ENCODE measurements at regions not wholly inside any gene's neighbourhood (a gene's known extent, or its start where the extent isn't known, plus 50 kb on each side); places are given as distances from the start of the nearest gene placed in this dataset.

- H3K4me2 ChIP-seq (ENCODE audit: insufficient read depth, low read length), result no peak overlapping the region
- H3K9me1 ChIP-seq (ENCODE audit: control insufficient read depth, insufficient read depth, low read length), result no peaks in the 10 kb centered on the region
- H2AFZ ChIP-seq (ENCODE audit: low read depth, low read length), result no peak overlapping the region
- in situ Hi-C loops (cut with MboI) (no loop called here), intact Hi-C loops (cut with micrococcal nuclease) (no loop called here)
- ChIA-PET CTCF (ENCODE audit: low intra/inter-chr PET ratio) (no interaction called here), POLR2A (interaction anchor here (0.9 kb wide), 1 partner anchor 9 kb away, joined by 3 read pairs; no protein-coding TSS in a partner anchor)
- WGBS (ENCODE audit: insufficient coverage, low coverage, missing lambda C conversion rate), result 9% methylated on average over 3 of the region's 3 CpGs
- no peaks in the 10 kb centered on the region for H4K20me1 ChIP-seq (replicated peaks; ENCODE audit: control insufficient read depth, insufficient read depth, low read length)
- H3K36me3 ChIP-seq (ENCODE audit: control insufficient read depth, insufficient read depth, low read length), result 0 out of 3 replicates have a peak, but pooled peaks cover 2% of the 10 kb centered on the region
- no peak for FAIRE-seq
- TF ChIP-seq PCBP1 (IDR thresholded peaks at IDR 0.05; ENCODE audit: low read depth, low read length, poor library complexity, severe bottlenecking) (no peak), ZNF551 (CRISPR knock-in tag; IDR thresholded peaks at IDR 0.05) (no peak), FOXJ2 (tag; IDR thresholded peaks at IDR 0.05) (no peak), ZNF436 (CRISPR knock-in tag; IDR thresholded peaks at IDR 0.05) (no peak), ILK (tag; IDR thresholded peaks at IDR 0.05; ENCODE audit: borderline replicate concordance, low read depth) (no peak), RBM15 (IDR thresholded peaks at IDR 0.05; ENCODE audit: insufficient read depth, low read length) (no peak), ZNF695 (CRISPR knock-in tag; IDR thresholded peaks at IDR 0.05) (no peak), ZNF121 (CRISPR knock-in tag; conservative IDR thresholded peaks at IDR 0.05) (no peak)
- TF ChIP-seq, protein P1, sequence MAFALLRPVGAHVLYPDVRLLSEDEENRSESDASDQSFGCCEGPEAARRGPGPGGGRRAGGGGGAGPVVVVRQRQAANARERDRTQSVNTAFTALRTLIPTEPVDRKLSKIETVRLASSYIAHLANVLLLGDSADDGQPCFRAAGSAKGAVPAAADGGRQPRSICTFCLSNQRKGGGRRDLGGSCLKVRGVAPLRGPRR (CRISPR knock-in tag; IDR thresholded peaks at IDR 0.05), result no peak
- ATAC-seq, result no peak
- H3K79me2 ChIP-seq (ENCODE audit: control insufficient read depth, insufficient read depth, low read length), result no peaks in the 10 kb centered on the region
- H3K4me1 ChIP-seq (replicated peaks in 1 of 2; ENCODE audit: control insufficient read depth in 2 of 2, insufficient read depth in 2 of 2, low read length in 2 of 2), result no peaks in the 10 kb centered on the region
- no peak overlapping the region for H3K4me3 ChIP-seq
- no peaks in the 10 kb centered on the region for H3K27me3 ChIP-seq (ENCODE audit: control insufficient read depth in 2 of 2, insufficient read depth in 2 of 2, low read length in 2 of 2)
- H3K27ac ChIP-seq (ENCODE audit: extremely low read depth, low read depth, low read length), result no peak overlapping the region
- BruUV-seq (replicated peaks), result no TSS peak
- no peaks in the 10 kb centered on the region for H3K9me3 ChIP-seq (replicated peaks; ENCODE audit: control insufficient read depth, insufficient read depth, low read depth, low read length)
- no peak for DNase-seq (ENCODE audit: extremely low read depth in 1 of 4, low spot score in 3 of 4)
- H3K9ac ChIP-seq (ENCODE audit: insufficient read depth in 1 of 2, low read depth in 2 of 2, low read length in 2 of 2), result no peak overlapping the region
Observed at GRCh38 chr6:140669321-140669720, 1294.9 kb upstream of the CITED2 start.

All from K562 (cell line).